ENCODE measurements at regions not wholly inside any gene's neighbourhood (a gene's known extent, or its start where the extent isn't known, plus 50 kb on each side); places are given as distances from the start of the nearest gene placed in this dataset.

GRCh38 chr2:154591294-154591820 lies 107.1 kb upstream of the KCNJ3 start:
- H3K4me3 ChIP-seq (ENCODE audit: control insufficient read depth, low read depth, low read length): no peak overlapping the region
- DNase-seq (ENCODE audit: low read depth): no peak
- TF ChIP-seq, protein P1, sequence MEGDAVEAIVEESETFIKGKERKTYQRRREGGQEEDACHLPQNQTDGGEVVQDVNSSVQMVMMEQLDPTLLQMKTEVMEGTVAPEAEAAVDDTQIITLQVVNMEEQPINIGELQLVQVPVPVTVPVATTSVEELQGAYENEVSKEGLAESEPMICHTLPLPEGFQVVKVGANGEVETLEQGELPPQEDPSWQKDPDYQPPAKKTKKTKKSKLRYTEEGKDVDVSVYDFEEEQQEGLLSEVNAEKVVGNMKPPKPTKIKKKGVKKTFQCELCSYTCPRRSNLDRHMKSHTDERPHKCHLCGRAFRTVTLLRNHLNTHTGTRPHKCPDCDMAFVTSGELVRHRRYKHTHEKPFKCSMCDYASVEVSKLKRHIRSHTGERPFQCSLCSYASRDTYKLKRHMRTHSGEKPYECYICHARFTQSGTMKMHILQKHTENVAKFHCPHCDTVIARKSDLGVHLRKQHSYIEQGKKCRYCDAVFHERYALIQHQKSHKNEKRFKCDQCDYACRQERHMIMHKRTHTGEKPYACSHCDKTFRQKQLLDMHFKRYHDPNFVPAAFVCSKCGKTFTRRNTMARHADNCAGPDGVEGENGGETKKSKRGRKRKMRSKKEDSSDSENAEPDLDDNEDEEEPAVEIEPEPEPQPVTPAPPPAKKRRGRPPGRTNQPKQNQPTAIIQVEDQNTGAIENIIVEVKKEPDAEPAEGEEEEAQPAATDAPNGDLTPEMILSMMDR (IDR thresholded peaks at IDR 0.05; ENCODE audit: control insufficient read depth, insufficient read depth, low read depth, low read length, missing control alignments): no peak

GRCh38 chr2:154599189-154599588 lies 99.3 kb upstream of the KCNJ3 start:
- TF ChIP-seq, protein P1 (IDR thresholded peaks at IDR 0.05; ENCODE audit: control insufficient read depth, insufficient read depth, low read depth, low read length, missing control alignments): no peak
- no peak overlapping the region for H3K4me3 ChIP-seq (ENCODE audit: control insufficient read depth, low read depth, low read length)
- no peak for DNase-seq (ENCODE audit: low read depth)

DNA sequence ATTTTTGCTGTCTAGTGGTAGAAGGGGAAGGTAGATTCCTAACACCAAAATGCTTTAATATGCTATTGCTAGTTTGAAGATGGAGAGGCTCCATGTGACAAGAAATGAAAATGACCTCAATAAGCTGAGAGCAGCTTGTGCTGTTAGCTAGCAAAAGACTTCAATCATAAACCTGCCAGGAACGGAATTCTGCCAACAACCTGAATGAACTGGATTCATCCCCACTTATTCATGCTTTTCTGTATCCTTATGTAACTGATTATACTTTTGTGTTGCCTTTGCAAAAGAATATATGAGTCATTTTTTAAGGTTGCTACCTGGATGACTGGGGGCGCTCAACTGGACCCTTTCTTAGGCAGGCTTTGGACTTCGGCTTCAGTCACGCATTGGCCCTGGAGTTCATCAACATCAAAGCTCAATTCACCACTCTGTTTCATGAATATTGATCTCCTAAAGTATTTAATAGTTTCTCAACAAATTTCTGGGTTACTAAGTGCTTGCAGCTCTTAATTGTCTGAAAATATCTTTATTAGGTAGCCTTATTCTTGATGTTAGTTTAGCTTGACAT lies 97.5 kb upstream of the KCNJ3 start:
- TF ChIP-seq, protein P1 (IDR thresholded peaks at IDR 0.05; ENCODE audit: control insufficient read depth, insufficient read depth, low read depth, low read length, missing control alignments): no peak

GRCh38 chr2:154603682-154604081 lies 94.8 kb upstream of the KCNJ3 start:
- TF ChIP-seq, protein P1 (IDR thresholded peaks at IDR 0.05; ENCODE audit: control insufficient read depth, insufficient read depth, low read depth, low read length, missing control alignments): no peak
- DNase-seq (ENCODE audit: low read depth): no peak
- H3K4me3 ChIP-seq (ENCODE audit: control insufficient read depth, low read depth, low read length): no peak overlapping the region

More for the DNA sequence above, 97.5 kb upstream of the KCNJ3 start:
- H3K4me3 ChIP-seq (ENCODE audit: control insufficient read depth, low read depth, low read length): no peak overlapping the region
- no peak for DNase-seq (ENCODE audit: low read depth)

DNA sequence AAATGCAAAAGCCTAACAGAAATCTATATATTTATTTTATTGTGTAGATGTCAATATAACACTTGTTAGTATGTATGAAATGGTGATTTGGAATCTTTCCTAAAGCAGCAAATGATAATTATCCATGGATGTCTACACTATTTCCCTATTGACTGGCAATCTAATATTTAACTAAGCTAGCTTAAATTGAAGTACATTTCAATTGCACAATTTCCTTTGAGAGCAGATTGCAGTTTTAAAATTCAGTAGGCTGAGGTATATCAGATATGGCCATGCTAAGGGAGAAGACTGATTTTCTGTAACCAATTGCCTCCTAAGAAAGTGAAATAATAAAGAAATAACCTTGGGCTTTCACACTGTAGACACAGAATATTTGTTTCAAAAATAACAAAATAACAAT lies 90.1 kb upstream of the KCNJ3 start:
- H3K4me3 ChIP-seq (ENCODE audit: control insufficient read depth, low read depth, low read length): no peak overlapping the region
- TF ChIP-seq, protein P1 (IDR thresholded peaks at IDR 0.05; ENCODE audit: control insufficient read depth, insufficient read depth, low read depth, low read length, missing control alignments): no peak
- DNase-seq (ENCODE audit: low read depth): no peak

GRCh38 chr2:154614906-154615305 lies 83.6 kb upstream of the KCNJ3 start:
- no peak for DNase-seq (ENCODE audit: low read depth)
- TF ChIP-seq, protein P1 (IDR thresholded peaks at IDR 0.05; ENCODE audit: control insufficient read depth, insufficient read depth, low read depth, low read length, missing control alignments): no peak
- no peak overlapping the region for H3K4me3 ChIP-seq (ENCODE audit: control insufficient read depth, low read depth, low read length)
